Suprapubic skin (tissue), 3 donors: ENCODE measurements at regions not wholly inside any gene's neighbourhood (a gene's known extent, or its start where the extent isn't known, plus 50 kb on each side); places are given as distances from the start of the nearest gene placed in this dataset.

ENCODE experiments used
- CTCF ChIP-seq, 2 donors: fragments of 200-600 bp in 1 of 2; fragments of 450-650 bp in 1 of 2; sonication (generic) in 1 of 2; IDR thresholded peaks; one replicate each; pipeline ENCODE4 v1.5.1; 2016 to 2019; ENCODE audit warnings: antibody characterized with exemption in 2 of 2, mild to moderate bottlenecking in 1 of 2, moderate library complexity in 1 of 2
- POLR2A ChIP-seq, 2 donors: fragments of 450-650 bp; IDR thresholded peaks; one replicate each; pipeline ENCODE4 v1.6.1; 2017; ENCODE audit warnings: antibody characterized with exemption in 2 of 2, mild to moderate bottlenecking in 2 of 2, moderate library complexity in 2 of 2

GRCh38 chr13:80199585-80200292, 141.2 kb downstream of the SPRY2 start:
- TF ChIP-seq CTCF (IDR thresholded peaks at IDR 0.05) (no peak), POLR2A (IDR thresholded peaks at IDR 0.05) (no peak)
